Gastrocnemius medialis (tissue), 4 donors: ENCODE measurements at regions not wholly inside any gene's neighbourhood (a gene's known extent, or its start where the extent isn't known, plus 50 kb on each side); places are given as distances from the start of the nearest gene placed in this dataset.
A peak's percentile ranks its signal among the peaks of the same experiment; 100 is the strongest.

Source experiments
- ATAC-seq, 2 donors: fragments of 150-250 bp; one replicate each; pipeline ENCODE4 v1.9.1; 2016
- DNase-seq, 2 donors: peaks; one replicate each; pipeline ENCODE4 v3.0.0-alpha.2; 2019
- H3K27ac ChIP-seq, 4 donors: fragments of 200-600 bp; sonication (generic); 1 replicate in 1 of 4; 2 replicates in 3 of 4; pipeline ENCODE4 v1.5.1; 2016 to 2018; ENCODE audit warnings: mild to moderate bottlenecking in 2 of 4, moderate library complexity in 1 of 4
- H3K27me3 ChIP-seq, 3 donors: fragments of 200-600 bp; sonication (generic) in 2 of 3; 1 replicate in 1 of 3; 2 replicates in 2 of 3; pipeline versions ENCODE4 v1.5.1 to v1.6.0; 2016 to 2019; ENCODE audit warnings: mild to moderate bottlenecking in 1 of 3, moderate library complexity in 1 of 3
- H3K36me3 ChIP-seq, 2 donors: fragments of 200-600 bp; sonication (generic) in 1 of 2; one replicate each; pipeline ENCODE4 v1.5.1; 2017 to 2018
- H3K4me1 ChIP-seq, 2 donors: fragments of 200-600 bp; sonication (generic) in 1 of 2; one replicate each; pipeline ENCODE4 v1.5.1; 2016 to 2017; ENCODE audit warnings: mild to moderate bottlenecking in 2 of 2
- H3K4me3 ChIP-seq, 4 donors: fragments of 200-600 bp; sonication (generic) in 3 of 4; 1 replicate in 1 of 4; 2 replicates in 3 of 4; pipeline ENCODE4 v1.5.1; 2016 to 2019; ENCODE audit warnings: mild to moderate bottlenecking in 2 of 4
- H3K9me3 ChIP-seq, 3 donors: fragments of 200-600 bp; sonication (generic) in 2 of 3; 1 replicate in 1 of 3; 2 replicates in 2 of 3; pipeline ENCODE4 v1.5.1; 2016 to 2019
- CTCF ChIP-seq, 5 experiments: fragments of 450-650 bp in 3 of 5; fragments of 200-600 bp in 2 of 5; sonication (generic) in 2 of 5; IDR thresholded peaks in 4 of 5; conservative IDR thresholded peaks in 1 of 5; 1 replicate in 4 of 5; 2 replicates in 1 of 5; pipeline ENCODE4 v1.5.1; 2016 to 2019; ENCODE audit warnings: antibody characterized with exemption in 5 of 5, mild to moderate bottlenecking in 3 of 5, moderate library complexity in 3 of 5
- POLR2A ChIP-seq, 2 donors: fragments of 450-650 bp; IDR thresholded peaks; one replicate each; pipeline ENCODE4 v1.6.1; 2017; ENCODE audit warnings: antibody characterized with exemption in 2 of 2, mild to moderate bottlenecking in 2 of 2, moderate library complexity in 2 of 2
- in situ Hi-C, 4 donors: fragments of 200-750 bp; cut with MboI; loops; one replicate each; pipeline versions ENCODE4 v1.15.0 to v1.8.0; 2017; ENCODE audit warnings: low sequenced_read_pairs in 4 of 4
- intact Hi-C: fragments of 100-400 bp; cut with DNase I; formaldehyde crosslinking; loops from one replicate; pipeline ENCODE4 v1.15.1; 2023; ENCODE audit warnings: low total_unique reads

GRCh38 chr9:12879961-12880360 lies 105.1 kb downstream of the LURAP1L start:
- Histone ChIP-seq H3K27me3 (no peaks in the 10 kb centered on the region), H3K9me3 (no peaks in the 10 kb centered on the region), H3K4me1 (peaks cover 4 to 5% of the 10 kb centered on the region in 2 donors), H3K4me3 (no peak overlapping the region), H3K36me3 (no peaks in the 10 kb centered on the region), H3K27ac (no peak overlapping the region)
- DNase-seq (no peak), ATAC-seq (no peak)
- intact Hi-C loops = loop anchor here (5.0 to 10.0 kb wide), 2 partner anchors 105 to 158 kb away; partner anchors contain the start of gene LURAP1L
- in situ Hi-C loops = loop anchor here in 1 of 4 donors (10.0 kb wide), 1 partner anchor 155 kb away; no protein-coding TSS in a partner anchor
- TF ChIP-seq POLR2A (IDR thresholded peaks at IDR 0.05) (no peak), CTCF (IDR thresholded peaks at IDR 0.05 in 4 of 5, conservative IDR thresholded peaks at IDR 0.05 in 1 of 5) (no peak)

- H3K4me3 ChIP-seq = no peak overlapping the region
- in situ Hi-C loops (loop anchor here in 1 of 4 donors (10.0 kb wide), 1 partner anchor 156 kb away; no protein-coding TSS in a partner anchor), intact Hi-C loops (loop anchor here (5.0 kb wide), 1 partner anchor 158 kb away; no protein-coding TSS in a partner anchor)
- peak overlapping the region in 1 of 4 donors; percentile 25 for H3K27ac ChIP-seq
- ATAC-seq = no peak
- peaks cover 4 to 5% of the 10 kb centered on the region in 2 donors for H3K4me1 ChIP-seq
- no peaks in the 10 kb centered on the region for H3K9me3 ChIP-seq
- no peak for DNase-seq
- no peaks in the 10 kb centered on the region for H3K36me3 ChIP-seq
- no peak for TF ChIP-seq CTCF (IDR thresholded peaks at IDR 0.05 in 4 of 5, conservative IDR thresholded peaks at IDR 0.05 in 1 of 5)
- no peak for TF ChIP-seq POLR2A (IDR thresholded peaks at IDR 0.05)
- no peaks in the 10 kb centered on the region for H3K27me3 ChIP-seq
These were observed 105.7 kb downstream of the LURAP1L start for GRCh38 chr9:12880406-12881015.

GRCh38 chr9:12882430-12882829 lies 107.6 kb downstream of the LURAP1L start:
- no peaks in the 10 kb centered on the region for H3K9me3 ChIP-seq
- no peaks in the 10 kb centered on the region for H3K27me3 ChIP-seq
- H3K27ac ChIP-seq = peak overlapping the region in 3 of 4 donors; percentile 5 to 35 (median 29)
- TF ChIP-seq CTCF (IDR thresholded peaks at IDR 0.05 in 4 of 5, conservative IDR thresholded peaks at IDR 0.05 in 1 of 5) (no peak), POLR2A (IDR thresholded peaks at IDR 0.05) (no peak)
- peak in 1 of 2 donors; percentile 14 for DNase-seq
- peaks cover 4 to 5% of the 10 kb centered on the region in 2 donors for H3K4me1 ChIP-seq
- no peaks in the 10 kb centered on the region for H3K36me3 ChIP-seq
- no peak overlapping the region for H3K4me3 ChIP-seq
- ATAC-seq = peak; percentile 72 to 81
- in situ Hi-C loops (loop anchor here in 1 of 4 donors (10.0 kb wide), 1 partner anchor 158 kb away; no protein-coding TSS in a partner anchor), intact Hi-C loops (loop anchor here (5.0 kb wide), 1 partner anchor 160 kb away; no protein-coding TSS in a partner anchor)

DNA sequence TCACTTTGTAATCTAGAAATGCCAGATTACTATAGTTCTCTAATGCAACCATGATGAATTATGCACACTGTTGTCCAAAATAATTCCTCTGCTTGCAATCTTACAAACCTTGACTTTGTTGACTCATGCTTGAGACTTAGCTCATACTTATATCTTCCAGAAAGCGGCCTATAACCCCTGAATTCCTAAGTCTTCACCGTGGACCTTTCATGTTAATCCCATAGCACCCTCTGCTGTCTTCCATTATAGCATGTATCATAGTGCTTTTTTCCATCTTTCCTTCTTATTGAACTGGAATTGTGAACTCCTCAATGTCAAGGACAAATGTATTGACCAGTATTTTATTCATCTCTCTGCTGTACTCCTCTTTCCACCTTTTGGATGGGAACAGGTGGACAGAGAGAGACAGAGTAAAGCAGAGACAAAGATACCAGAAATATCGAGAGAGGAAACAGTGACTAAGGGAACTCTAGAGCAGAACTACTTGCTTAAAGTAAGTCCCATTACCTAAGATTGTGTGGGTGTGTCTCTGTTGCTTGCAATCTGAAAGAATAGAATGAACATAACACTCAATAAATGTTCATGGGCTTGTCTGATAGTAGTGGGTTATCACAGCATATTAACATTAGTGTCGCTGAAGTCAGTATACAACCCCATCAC lies 110.0 kb downstream of the LURAP1L start:
- no peak for TF ChIP-seq POLR2A (IDR thresholded peaks at IDR 0.05)
- peak in 4 of 5 experiments; percentile 23 to 46 (median 34) for TF ChIP-seq CTCF (IDR thresholded peaks at IDR 0.05 in 4 of 5, conservative IDR thresholded peaks at IDR 0.05 in 1 of 5)
- Histone ChIP-seq H3K9me3 (no peaks in the 10 kb centered on the region), H3K4me1 (peaks cover 0 to 5% of the 10 kb centered on the region in 2 donors), H3K27me3 (no peaks in the 10 kb centered on the region), H3K36me3 (no peaks in the 10 kb centered on the region), H3K27ac (no peak overlapping the region), H3K4me3 (no peak overlapping the region)
- in situ Hi-C loops (loop anchor here in 2 of 4 donors (5.0 to 10.0 kb wide), 2 partner anchors 160 to 163 kb away; no protein-coding TSS in a partner anchor), intact Hi-C loops (loop anchor here (5.0 kb wide), 1 partner anchor 163 kb away; no protein-coding TSS in a partner anchor)
- ATAC-seq (no peak), DNase-seq (no peak)
